NCI-H1930 (cell line): ENCODE measurements at regions not wholly inside any gene's neighbourhood (a gene's known extent, or its start where the extent isn't known, plus 50 kb on each side); places are given as distances from the start of the nearest gene placed in this dataset.

Source experiments
- DNase-seq, 2 experiments: peaks; one replicate each; lab custom pipeline; 2025; lab: John Stamatoyannopoulos, UW

DNA sequence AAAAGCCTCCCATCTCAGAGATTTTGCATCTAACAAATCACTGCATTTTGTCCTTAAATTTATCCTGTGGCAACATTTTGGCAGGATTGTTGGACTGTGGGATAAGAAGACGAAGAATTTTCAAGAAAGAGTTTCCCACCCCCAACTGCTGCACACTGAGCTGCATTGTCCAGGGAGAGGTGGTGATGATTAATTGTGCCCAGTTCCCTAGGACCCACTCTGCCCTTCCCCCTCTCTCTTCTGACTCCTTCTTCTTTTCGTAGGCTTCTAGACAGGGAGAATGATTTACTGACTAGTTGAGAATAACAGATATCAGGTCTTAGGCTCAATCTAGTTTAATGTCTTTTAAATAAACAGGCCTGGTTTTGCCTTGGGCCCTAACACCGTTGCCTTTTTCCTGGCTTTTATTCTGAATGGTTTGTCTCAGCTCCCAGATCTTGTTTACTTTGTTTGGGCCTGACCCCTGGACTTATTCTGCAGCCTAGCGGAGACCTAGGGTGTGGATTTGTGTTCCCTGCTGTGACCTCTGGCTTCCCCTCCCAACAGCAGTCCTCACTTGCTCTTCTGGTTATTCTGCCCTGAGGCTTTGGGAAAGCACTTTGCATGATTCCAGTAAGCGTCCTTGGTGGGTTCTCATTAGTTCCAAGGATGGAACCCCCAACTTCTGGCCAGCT lies 233.3 kb downstream of the INSIG2 start:
- DNase-seq: no peak

DNA sequence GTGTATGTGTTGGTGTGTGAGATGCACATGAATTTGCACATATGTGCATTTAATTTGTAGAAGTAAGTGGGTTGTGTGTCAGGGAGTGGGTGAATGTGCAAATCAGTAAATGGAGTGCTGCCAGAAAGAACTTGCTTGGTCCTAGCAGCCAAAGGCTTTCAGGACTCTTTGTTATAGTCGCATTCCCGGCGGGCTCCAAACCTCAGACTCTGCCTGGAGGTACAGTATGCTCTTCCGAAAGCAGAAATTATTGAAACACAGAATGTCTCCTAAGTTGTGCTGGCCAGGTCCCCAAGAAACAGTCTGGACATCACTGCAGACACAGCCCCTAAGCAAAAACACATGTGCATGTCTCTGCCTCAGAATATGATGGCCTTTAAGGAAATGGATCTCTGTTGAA lies 232.4 kb downstream of the INSIG2 start:
- DNase-seq: no peak

DNA sequence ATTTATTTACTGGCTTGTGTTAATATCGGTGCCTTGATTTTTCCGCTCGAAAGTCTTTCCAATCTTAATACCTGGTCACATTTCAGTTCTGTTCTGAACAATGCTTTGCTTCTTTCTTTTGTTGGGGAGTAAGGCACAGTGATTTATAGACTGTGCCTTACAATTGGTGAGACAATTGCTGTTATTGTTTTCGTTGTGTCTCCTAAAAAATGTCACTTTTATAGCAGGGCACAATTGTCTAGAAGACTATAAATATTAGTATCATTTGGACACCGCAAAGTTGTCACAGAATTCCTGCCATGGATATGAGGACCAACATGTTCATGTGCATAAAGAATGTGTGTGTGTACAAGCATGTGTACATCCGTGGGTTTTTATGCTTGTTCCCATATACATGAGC lies 231.9 kb downstream of the INSIG2 start:
- no peak for DNase-seq

DNA sequence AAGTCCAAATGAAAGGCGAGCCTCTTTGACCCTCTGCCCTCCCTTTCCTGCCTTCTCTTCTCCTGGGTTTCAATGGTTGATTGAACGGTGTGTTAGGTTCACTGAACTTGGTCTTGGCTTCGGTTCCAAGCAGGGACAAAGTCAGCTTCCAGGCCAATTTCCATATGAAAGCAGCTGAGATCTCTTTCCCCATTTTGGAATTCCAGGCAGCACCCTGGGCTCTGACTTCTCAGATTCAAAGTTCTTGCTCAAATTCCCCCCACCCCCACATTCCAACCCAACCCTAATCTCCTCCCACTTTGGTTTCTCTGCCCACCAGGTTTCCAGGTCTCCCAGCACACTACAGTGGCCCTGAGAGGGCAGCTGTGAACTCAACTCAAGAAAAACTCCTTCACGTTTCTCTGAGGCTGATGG lies 231.0 kb downstream of the INSIG2 start:
- DNase-seq: no peak

DNA sequence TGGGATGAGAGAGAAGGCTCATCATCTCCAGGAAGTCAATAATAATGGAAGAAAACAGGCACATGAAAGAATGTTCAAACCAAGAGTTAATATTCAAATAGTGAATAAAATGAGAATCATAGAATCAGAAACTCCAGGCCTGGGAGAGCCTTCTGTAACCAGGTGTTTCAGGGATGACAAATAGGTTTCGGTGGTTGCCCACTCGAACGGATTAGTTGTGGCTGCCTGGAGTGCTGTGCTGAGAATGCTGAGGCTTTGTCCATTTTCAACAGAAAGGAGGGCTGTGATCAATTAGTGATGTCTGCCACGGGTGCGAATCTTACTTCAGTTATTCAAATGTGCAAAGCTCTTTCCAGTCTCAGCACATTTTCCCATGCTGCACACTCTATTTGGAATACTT lies 227.3 kb downstream of the INSIG2 start:
- DNase-seq: no peak

DNA sequence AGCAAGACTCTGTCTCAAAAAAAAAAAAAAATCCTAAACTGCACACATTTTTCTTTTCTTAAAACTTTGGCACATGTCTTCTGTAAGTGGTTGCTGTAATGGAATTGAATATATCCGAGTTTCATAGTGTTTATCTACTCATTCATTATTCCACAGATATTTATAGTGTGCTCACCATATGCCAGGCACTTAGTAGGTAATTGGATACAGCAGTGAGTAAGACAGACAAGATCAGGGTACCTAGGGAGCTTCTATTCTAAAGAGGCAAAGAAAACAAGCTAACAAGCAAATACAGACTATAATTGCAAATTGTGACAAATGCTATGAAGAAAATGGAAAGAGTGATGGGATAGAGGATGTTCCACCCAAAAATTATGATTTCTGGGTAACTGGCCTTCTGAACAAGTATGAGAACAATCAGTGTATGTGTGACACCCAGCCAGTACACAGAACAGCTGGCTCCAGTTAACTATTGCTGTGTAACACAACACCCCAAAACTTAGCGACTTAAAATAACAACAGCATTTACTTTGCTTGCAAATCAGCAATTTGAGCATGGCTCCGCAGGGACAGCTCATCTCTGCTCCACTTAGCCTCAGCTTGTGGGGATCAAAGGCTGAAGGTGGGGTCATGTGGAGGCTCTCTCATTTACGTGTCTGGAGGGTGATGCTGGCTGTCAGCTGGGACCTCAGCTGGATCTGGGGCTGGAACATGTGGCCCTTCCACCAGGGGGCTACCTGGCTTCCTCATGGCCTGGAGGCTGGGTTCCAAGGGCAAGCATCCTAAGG lies 224.9 kb downstream of the INSIG2 start:
- no peak for DNase-seq

DNA sequence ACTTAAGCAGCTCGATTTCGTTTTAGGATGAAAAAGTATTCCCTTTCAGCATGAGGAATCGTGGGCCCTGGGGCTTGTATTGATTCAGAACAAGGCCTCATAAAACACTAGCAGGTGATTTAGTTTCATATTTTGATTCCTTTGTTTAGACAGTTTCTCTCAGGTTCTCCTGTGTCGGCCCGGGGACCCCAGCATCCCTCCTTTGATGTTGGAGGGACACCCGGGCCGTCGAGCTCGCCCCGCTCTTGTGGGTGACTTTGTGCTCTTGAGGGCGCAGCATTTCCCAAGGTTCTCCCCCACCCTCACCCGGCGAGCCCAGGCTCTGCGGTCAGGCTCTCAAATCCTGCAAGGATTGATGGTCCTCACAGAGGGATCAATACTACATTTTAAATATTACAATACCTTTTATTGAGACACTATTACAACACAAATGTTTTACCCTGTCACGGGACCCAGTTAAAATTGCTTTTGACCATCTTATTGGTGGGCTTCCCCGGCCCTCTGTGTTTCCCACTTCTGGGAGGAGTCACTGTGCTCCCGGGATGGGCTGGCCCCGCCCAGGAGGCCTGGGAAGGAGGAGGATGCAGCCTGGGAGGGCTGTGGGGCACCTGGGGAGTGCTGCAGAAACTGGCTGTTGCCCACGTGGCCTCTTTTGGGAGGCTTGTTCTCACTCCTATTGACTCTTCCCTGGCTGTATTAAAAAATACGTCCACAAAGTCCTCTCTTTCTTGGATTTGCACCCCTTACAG lies 222.6 kb downstream of the INSIG2 start:
- no peak for DNase-seq

DNA sequence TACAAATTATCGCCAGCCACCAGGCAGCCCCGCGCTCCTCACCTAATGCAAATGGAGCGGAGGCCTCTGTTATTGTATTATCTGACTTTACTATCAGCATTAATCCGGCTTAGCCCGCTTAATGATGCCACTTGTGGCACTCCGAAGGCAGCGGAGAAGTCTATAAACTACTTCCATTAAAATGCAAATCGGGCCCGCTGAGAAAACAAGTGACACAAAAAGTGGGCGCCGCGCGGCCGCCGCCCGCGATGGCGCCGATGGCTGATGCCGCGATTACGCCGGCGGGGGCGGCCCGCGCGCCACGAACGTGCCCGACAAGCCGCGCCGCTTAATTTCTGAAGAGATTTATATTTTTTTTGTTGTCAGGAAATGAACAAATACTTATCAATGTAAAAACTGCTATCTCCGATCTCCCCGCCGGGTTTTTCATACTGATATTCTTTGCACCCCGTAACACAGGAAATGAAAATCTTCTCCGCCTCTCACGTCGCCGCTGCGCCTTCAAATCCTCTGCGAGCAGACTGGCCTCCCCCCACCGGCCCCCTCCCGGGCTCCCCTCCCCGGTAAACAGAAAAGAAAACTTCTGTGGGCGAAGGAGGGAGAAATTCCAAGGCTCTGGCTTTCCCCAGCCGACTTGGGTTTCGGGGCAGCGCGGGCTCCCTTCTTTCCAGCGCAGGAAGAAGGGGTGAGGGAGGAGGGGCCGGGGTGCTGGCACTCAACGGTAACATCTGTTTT lies 221.8 kb downstream of the INSIG2 start:
- DNase-seq: peak in 1 of 2 experiments; percentile 76

DNA sequence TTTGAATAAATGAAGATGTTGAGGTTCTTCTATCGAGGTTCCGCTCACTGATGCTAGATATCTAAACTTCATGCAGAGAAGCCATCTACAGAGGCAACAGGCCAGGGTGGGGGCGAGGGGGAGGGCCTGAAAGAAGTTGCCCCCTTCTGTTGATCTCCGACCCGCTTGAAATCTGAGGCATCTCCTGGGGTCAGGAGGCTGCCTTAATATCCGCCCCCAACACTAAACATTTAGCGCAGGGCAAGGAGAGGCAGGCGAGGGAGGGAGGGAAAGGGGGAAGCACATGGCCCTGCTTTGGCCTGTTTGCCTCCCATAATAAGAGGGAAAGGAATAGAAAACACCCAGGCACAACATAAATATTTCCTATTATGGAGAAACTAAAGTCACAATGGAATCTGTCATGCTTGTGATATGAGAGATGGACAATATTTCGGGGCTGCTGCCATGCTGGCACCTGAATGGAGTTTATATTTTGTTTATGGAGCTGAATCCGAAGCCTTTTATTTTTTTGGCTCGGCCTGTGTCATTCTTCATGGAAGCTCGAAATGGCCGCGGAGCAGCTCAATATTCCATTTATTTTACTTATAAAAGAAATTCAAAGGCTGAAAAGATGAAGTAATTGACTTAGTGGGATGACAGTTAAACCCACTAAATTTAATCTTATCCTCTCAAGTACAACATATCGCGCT lies 221.1 kb downstream of the INSIG2 start:
- no peak for DNase-seq

DNA sequence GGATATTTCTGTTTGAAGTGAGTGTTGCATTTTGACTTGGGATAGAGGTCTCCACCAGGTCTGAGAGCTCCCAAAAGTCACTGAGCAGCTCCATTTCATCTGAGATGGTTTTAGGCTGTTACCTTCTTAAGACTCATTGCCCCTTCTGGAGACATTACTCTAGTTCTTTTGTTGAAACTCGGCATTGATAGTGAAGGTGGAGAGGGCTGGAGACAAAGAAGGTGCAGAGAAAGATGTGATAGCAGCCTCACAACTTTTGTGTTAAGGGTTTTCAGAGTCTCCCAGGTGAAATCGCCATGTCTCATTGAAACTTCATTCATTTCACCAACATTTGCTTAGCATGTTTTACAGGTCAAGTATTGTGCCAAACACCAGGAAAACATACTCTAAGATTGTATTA lies 219.6 kb downstream of the INSIG2 start:
- no peak for DNase-seq

DNA sequence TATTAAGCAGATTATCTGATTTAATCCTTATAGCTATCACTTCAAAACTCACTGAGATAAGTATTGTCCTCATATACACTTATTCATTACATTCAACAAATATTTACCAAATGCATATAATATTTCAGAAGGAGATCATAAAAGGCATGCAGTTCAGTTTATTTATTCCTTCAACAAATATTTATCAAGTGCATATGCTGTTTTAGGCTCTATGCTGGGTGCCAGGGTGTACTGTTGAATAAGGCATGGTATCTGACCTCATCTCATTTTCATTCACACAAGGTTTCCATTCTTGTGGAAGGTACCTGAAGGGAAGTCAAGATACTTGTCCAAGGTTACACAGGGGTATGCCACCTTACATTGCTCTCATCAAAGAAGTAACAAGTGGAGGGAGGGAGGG lies 213.0 kb downstream of the INSIG2 start:
- DNase-seq: no peak

DNA sequence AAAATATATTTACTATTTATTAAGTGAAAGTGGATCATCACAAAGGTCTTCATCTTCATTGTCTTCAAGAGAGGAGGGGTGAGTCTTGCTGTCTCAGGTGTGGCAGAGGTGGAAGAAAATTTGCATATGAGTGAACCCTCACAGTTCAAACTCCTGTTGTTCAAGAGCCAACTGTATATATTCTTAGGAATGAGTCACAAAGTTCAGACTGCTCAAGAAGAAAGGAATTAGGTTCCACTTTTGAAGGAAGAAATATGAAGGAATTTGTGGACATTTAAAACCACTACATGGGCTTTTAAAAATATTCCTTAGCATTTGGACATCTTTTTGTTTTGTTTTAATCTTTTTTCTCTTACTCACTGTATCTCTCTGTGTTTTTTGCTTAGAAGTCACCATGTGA lies 212.6 kb downstream of the INSIG2 start:
- DNase-seq: no peak

DNA sequence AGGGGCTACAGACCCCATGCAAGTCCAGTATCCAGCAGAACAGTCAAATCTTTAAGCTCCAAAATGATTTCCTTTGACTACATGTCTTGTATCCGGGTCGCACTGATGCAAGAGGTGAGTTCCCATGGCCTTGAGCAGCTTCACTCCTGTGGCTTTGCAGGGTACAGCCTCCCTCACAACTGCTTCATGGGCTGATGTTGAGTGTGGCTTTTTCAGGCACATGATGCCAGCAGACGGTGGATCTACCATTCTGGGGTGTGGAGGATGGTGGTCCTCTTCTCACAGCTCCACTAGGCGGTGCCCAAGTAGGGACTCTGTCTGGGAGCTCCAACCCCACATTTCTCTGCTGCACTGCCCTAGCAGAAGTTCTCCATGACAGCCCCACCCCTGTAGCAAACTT lies 208.4 kb downstream of the INSIG2 start:
- no peak for DNase-seq

DNA sequence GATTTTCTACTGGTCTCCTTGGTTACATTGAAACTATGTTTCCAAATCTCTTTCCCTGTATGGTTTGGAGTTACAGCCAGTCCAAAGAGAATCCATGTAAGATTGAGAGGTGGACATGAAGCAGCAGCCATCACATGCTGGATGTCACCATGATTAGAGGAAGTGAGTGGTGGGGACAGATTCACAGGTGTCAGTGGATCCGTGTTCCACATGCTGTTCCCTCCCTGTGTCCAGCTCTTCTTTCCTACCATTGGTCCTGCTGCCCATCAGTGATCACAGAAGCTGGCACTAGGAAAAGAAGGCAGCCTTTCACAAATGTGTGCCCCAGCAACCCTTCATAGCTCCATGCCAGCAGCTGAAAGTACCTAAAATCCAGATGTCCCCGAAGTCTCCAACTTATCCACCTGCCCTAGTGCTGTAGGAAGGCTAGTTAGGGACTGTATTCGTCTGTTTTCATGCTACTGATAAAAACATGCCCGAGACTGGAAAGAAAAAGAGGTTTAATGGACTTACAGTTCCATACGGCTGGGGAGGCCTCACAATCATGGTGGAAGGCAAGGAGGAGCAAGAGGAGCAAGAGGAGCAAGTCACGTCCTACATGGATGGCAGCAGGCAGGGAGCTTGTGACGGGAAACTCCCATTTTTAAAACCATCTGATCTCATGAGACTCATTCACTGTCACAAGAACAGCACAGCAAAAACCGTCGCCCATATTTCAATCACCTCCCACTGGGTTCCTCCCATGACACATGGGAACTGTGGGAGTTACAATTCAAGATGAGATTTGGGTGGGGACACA lies 207.5 kb downstream of the INSIG2 start:
- DNase-seq: no peak

DNA sequence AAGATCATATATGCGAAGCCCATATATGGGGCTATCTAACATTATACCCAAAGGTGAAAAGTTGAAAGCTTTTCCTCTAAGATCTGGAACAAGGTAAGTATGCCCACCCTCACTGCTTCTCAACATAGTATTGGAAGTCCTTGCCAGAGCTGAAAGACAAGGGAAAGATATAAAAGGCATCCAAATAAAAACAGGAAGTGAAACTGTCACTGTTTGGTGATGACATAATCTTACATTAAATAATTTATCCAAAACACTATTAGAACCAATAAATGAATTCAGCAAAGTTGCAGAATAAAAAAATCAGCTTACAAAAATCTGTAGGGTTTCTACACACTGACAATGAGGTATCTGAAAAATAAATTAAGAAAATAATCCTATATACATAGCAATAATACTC lies 205.8 kb downstream of the INSIG2 start:
- no peak for DNase-seq

DNA sequence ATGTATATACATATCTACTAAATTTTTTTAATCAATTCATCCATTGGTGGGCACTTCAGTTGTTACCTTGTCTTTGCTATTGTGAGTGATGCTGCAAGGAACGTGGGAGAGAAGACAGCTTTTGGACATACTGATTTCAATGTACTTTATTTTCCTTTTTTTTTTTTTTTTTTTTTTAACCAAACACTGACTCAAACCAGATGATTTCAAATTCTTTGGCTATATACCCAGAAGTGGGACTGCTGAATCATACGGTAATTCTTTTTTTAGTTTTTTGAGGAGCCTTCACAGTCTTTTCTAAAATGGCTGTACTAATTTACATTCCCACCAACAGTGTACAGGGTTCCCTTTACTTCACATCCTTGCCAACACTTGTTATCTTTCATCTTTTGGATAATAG lies 204.7 kb downstream of the INSIG2 start:
- no peak for DNase-seq

DNA sequence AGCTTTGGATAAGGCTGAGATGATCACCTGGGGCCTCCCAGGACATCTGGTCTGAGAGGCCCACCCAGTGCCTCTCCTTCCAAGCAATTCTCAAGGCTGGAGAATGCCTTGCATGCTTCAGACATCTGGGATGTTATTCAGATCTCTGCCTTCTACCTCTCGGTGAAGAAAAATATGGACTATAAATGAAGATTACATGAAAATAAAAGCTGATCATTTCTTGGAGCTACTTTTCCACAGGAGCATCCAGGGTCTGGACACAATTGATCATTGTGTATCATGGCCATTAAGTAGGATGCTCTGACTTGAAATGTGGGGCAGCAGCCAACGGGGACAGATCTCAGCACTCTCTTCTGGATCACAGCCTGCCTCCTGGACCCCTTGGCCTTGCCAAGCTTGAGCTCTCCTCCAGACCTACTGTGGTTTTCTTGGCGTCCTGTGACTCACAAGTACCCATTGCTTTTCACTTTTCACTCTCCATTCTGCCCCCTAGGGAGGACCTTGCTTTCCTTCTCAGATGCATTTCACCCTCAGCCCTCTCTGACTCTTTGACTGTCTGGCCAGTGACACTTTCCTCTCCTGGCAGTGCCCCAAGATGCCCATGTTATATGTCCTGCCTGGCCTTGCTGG lies 203.1 kb downstream of the INSIG2 start:
- no peak for DNase-seq

DNA sequence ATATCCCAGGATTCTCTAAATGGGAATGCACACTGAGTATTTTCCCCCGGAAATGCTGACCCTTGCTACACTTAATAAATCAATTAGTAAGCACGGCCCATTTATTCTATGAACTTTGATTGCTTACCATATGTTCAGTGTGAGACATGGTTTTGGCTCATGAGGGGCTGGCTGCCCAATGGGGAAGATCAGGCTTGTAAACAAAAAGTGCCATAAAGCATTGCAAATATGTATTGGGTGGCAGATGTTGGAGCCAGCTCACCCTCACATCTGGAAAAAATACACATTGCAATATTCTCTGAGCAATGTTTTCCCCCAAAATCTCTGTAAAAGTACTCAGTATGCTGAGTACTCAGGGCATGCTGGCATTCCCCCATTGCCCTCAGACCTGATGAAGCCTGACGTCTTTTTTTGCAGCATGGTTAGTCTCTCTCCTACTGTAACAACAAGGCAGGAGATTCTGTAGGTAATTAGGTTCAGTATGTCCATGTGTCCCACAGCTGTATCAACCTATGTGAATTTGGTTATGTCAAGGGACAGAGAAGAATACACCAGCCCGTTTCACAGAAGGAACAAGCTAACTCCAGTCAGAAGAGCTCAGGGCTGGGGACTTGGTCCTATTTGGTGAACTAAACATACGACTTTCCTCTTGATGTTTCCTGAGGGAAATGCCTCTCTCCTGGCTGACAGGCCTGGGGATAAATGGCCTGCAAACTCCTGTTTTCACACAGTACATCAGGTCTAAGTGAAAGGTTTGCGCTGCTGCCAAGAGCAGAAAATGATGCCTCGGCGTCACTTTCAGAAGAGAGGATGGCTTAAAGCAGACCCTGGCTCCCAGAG lies 202.4 kb downstream of the INSIG2 start:
- DNase-seq: no peak

DNA sequence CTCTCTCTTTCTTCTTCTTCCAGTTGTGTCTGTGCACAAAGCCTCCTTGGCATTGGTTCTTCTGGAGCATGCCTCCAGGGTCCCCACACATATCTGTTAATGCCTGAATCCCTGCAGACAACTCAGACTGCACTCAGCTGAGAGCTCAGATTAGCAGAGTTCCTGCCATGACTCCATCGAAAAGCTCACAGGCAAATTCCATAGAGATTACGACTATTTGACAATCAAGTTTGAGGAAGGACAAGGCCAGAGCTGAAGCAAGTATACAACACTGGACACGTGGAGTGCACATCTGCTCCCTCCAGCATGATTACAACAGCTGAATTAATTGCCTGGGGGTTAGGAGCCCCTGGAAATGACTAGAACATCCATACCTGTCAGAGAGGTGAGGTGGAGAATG lies 190.7 kb downstream of the INSIG2 start:
- DNase-seq: no peak

DNA sequence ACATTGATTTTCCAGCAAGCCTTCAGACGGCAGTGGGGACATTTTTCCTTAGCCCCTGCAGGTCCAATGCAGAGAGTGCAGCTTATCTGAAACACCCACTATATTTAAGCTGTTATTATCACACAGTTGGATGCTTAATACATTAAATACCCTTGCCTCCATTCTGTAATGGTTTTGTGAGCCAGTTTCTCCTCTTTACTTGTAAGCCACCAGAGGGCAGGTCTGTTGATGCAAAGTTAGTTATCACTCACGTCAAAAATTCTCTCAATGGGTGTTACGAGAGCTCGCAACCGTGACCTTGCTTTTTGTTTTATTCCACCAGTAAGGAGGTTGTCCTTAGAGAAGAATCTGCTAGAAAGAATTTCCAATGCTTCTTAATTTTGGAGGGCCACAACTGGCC lies 189.8 kb downstream of the INSIG2 start:
- DNase-seq: no peak
